BJ (cell line): ENCODE measurements at regions not wholly inside any gene's neighbourhood (a gene's known extent, or its start where the extent isn't known, plus 50 kb on each side); places are given as distances from the start of the nearest gene placed in this dataset.

Experiments
- CTCF ChIA-PET: fragments of 350-600 bp; formaldehyde crosslinking; extraction: SDS; loops from one replicate; lab custom pipeline; 2021; ENCODE audit warnings: antibody characterized with exemption, inconsistent platforms; lab: Yijun Ruan, JAX
- POLR2A ChIA-PET: fragments of 300-600 bp; sonication (Branson Sonifier 250); formaldehyde crosslinking; extraction: SDS; loops from one replicate; lab custom pipeline; 2021; ENCODE audit warnings: antibody characterized with exemption; lab: Charles Lee
- DNase-seq: peaks from one replicate; pipeline ENCODE4 v3.0.0-alpha.2; 2011; ENCODE audit warnings: low read depth
- H3K27me3 ChIP-seq: 2 replicates; pipeline ENCODE4 v1.6.0; 2011; ENCODE audit warnings: low read length; ENCODE audit not compliant: control insufficient read depth, insufficient read depth
- H3K36me3 ChIP-seq: 2 replicates; pipeline ENCODE4 v1.5.1; 2011; ENCODE audit warnings: low read length; ENCODE audit not compliant: control insufficient read depth, insufficient read depth
- H3K4me3 ChIP-seq: 2 replicates; pipeline ENCODE4 v1.5.1; 2011; ENCODE audit warnings: low read depth, mild to moderate bottlenecking, control low read depth, low read length
- TF ChIP-seq, protein P1 (sequence below): IDR thresholded peaks from 2 replicates; pipeline ENCODE4 v1.5.1; 2011; ENCODE audit warnings: low read depth, mild to moderate bottlenecking, control low read depth, inconsistent platforms, low read length, moderate library complexity; ENCODE audit not compliant: insufficient read depth

DNA sequence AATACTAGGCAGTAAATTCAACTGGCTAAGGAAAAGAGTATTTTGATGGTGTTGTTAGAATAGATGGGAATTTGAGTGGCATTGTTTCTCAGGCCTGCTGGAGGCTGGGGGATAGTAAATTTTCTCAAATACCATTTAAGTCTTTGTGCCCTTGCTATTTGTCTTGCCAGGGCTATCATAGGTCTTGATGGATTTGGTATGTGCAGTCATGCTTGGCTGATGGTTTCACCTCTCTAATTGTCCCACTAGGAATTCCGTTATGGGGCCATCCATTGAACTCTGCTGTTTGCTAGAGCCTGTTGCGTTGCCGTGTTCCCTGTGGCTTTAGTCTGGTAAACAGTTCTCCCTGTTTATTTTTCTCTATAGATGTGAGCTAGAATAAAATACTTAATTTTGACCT lies 438.1 kb upstream of the FAM98A start:
- TF ChIP-seq, protein P1, sequence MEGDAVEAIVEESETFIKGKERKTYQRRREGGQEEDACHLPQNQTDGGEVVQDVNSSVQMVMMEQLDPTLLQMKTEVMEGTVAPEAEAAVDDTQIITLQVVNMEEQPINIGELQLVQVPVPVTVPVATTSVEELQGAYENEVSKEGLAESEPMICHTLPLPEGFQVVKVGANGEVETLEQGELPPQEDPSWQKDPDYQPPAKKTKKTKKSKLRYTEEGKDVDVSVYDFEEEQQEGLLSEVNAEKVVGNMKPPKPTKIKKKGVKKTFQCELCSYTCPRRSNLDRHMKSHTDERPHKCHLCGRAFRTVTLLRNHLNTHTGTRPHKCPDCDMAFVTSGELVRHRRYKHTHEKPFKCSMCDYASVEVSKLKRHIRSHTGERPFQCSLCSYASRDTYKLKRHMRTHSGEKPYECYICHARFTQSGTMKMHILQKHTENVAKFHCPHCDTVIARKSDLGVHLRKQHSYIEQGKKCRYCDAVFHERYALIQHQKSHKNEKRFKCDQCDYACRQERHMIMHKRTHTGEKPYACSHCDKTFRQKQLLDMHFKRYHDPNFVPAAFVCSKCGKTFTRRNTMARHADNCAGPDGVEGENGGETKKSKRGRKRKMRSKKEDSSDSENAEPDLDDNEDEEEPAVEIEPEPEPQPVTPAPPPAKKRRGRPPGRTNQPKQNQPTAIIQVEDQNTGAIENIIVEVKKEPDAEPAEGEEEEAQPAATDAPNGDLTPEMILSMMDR = no peak
- H3K36me3 ChIP-seq = no peaks in the 10 kb centered on the region
- no peaks in the 10 kb centered on the region for H3K27me3 ChIP-seq
- DNase-seq = no peak
- POLR2A ChIA-PET = no interaction called here
- no peak overlapping the region for H3K4me3 ChIP-seq
- CTCF ChIA-PET = no interaction called here

DNA sequence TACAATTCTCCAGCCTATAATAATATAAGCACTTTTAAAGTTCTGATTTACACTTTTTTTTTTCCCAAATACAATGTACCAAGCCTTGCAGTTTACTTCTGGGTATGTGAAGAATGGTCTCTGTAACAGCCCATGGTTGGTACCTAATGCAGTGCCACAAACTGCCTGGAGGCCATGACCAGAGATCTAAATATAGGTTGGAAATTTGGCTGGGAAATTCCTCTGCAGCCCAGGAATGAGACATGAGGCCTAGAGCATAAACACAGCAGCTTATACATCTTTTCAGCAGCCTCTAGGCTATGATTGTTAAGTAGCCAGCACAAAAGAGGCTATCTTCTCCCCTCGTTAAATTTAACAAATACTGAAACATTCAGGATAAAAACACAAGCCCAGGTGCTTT lies 432.0 kb upstream of the FAM98A start:
- Histone ChIP-seq H3K27me3 (no peaks in the 10 kb centered on the region), H3K4me3 (no peak overlapping the region), H3K36me3 (no peaks in the 10 kb centered on the region)
- TF ChIP-seq, protein P1 = no peak
- no peak for DNase-seq
- ChIA-PET CTCF (no interaction called here), POLR2A (no interaction called here)

DNA sequence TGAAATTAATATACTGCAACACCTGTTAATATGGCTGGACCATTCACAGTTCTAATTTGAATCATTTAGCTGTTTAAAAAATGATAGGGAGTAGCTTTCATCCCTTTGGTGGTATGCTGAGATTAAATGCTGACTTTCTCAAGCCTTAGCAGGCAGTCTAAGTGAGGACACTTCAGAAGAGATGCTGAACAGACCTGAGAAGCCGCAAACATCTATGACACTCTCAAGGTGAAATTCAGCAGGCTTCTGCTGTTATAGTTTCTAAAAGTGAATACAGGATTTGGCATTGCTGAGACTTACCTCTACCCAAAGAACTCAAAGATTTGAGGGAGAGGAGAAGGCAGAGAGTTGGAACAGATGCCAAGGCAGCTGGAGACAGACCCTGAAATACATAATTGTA lies 431.2 kb upstream of the FAM98A start:
- CTCF ChIA-PET = no interaction called here
- Histone ChIP-seq H3K27me3 (no peaks in the 10 kb centered on the region), H3K4me3 (no peak overlapping the region), H3K36me3 (no peaks in the 10 kb centered on the region)
- no peak for DNase-seq
- POLR2A ChIA-PET = no interaction called here
- TF ChIP-seq, protein P1 = no peak

DNA sequence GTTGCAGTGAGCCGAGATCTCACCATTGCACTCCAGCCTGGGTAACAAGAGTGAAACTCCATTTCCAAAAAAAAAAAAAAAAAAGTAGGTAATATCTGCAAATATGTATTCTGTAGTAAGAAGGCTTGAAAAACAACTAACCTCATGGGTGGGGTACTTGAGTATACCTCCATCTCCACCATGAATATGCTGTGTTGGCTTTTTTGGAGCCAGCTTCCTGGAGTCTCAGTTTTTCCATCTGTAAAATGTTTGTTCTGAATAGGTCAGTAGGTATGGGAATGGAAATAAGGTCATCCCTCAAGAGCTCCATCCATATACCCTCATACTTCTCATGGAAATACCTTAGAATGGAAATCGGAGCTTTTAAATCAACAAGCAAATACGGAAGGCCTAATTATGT lies 430.0 kb upstream of the FAM98A start:
- Histone ChIP-seq H3K27me3 (no peaks in the 10 kb centered on the region), H3K36me3 (no peaks in the 10 kb centered on the region), H3K4me3 (no peak overlapping the region)
- CTCF ChIA-PET = no interaction called here
- POLR2A ChIA-PET = no interaction called here
- no peak for DNase-seq
- TF ChIP-seq, protein P1 = no peak

DNA sequence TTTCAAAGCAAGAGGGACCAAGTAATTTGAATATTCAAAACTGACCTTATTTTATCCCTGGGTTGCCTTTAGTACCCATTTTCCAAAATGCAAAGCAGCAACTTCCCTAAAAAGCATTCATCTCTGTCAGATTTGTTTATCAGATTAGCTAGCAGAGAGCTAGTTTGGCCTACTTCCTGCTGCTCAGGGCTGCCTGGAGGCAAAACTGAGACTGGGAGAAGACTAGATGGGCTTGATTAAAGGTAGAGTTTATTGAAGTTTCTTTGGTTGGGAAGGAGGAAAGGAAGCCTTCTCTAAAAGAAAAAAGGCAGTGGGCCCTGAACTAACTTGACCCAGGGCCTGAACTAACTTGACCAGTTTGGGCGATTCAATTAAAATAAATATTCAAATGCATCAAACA lies 426.1 kb upstream of the FAM98A start:
- H3K27me3 ChIP-seq = no peaks in the 10 kb centered on the region
- POLR2A ChIA-PET = no interaction called here
- CTCF ChIA-PET = interaction anchor here (1.1 to 1.9 kb wide), 2 partner anchors 8 to 71 kb away, joined by 3 to 4 read pairs; no protein-coding TSS in a partner anchor
- no peak for DNase-seq
- H3K4me3 ChIP-seq = no peak overlapping the region
- H3K36me3 ChIP-seq = no peaks in the 10 kb centered on the region
- TF ChIP-seq, protein P1 = no peak
